HepG2 (cell line): ENCODE measurements at regions not wholly inside any gene's neighbourhood (a gene's known extent, or its start where the extent isn't known, plus 50 kb on each side); places are given as distances from the start of the nearest gene placed in this dataset.

Source experiments
- FOXK2 ChIP-seq: fragments of 450-650 bp; IDR thresholded peaks from 2 replicates; pipeline ENCODE4 v1.6.1; 2016
- RELA ChIP-seq: sonication (generic); formaldehyde crosslinking; IDR thresholded peaks from 2 replicates; pipeline ENCODE4 v1.4.0; 2020; ENCODE audit warnings: missing genetic modification reagents
- TF ChIP-seq, protein P1 (sequence below): sonication (generic); formaldehyde crosslinking; IDR thresholded peaks from 2 replicates; pipeline ENCODE4 v1.4.0; 2020; ENCODE audit warnings: missing genetic modification reagents
- TF ChIP-seq, protein P2 (sequence below): sonication (generic); formaldehyde crosslinking; IDR thresholded peaks from 2 replicates; pipeline ENCODE4 v1.4.0; 2020; ENCODE audit warnings: mild to moderate bottlenecking, missing genetic modification reagents, borderline replicate concordance

DNA sequence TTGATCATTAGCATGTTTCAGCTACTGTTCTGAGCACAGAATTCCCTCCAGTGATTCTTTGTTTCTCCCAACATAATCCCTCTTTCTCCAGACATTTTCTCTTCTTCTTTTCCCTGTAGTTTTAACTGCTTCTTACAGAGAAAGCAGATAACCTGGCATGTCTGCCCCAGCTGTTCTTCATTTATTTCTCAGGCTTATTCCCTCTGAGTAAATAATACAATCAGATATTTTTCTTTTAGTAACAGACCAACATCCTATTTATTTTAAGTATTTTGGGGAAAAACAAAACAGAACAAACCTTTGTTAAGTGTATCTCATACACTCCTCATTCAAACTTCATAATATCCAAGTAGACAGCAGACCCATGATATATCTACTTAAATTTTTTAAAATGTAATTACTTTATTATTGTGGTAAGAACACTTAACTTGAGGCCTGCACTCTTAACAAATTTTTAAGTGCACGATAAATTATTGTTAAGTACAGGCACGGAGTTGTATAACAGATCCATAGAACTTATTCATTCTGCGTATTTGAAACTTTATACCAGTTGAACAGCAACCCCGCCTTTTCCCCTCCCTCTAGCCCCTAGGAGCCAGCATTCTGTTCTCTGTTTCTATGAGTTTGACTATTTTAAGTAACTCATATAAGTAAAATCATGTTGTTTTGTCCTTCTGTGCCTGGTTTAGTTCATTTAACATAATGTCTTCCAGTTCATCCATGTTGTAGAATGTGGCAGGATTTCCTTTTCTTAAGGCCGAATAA, 540.0 kb downstream of the LMO7 start:
- TF ChIP-seq RELA, result no peak
- TF ChIP-seq, protein P1, sequence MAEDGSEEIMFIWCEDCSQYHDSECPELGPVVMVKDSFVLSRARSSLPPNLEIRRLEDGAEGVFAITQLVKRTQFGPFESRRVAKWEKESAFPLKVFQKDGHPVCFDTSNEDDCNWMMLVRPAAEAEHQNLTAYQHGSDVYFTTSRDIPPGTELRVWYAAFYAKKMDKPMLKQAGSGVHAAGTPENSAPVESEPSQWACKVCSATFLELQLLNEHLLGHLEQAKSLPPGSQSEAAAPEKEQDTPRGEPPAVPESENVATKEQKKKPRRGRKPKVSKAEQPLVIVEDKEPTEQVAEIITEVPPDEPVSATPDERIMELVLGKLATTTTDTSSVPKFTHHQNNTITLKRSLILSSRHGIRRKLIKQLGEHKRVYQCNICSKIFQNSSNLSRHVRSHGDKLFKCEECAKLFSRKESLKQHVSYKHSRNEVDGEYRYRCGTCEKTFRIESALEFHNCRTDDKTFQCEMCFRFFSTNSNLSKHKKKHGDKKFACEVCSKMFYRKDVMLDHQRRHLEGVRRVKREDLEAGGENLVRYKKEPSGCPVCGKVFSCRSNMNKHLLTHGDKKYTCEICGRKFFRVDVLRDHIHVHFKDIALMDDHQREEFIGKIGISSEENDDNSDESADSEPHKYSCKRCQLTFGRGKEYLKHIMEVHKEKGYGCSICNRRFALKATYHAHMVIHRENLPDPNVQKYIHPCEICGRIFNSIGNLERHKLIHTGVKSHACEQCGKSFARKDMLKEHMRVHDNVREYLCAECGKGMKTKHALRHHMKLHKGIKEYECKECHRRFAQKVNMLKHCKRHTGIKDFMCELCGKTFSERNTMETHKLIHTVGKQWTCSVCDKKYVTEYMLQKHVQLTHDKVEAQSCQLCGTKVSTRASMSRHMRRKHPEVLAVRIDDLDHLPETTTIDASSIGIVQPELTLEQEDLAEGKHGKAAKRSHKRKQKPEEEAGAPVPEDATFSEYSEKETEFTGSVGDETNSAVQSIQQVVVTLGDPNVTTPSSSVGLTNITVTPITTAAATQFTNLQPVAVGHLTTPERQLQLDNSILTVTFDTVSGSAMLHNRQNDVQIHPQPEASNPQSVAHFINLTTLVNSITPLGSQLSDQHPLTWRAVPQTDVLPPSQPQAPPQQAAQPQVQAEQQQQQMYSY, result no peak
- no peak for TF ChIP-seq FOXK2
- TF ChIP-seq, protein P2, sequence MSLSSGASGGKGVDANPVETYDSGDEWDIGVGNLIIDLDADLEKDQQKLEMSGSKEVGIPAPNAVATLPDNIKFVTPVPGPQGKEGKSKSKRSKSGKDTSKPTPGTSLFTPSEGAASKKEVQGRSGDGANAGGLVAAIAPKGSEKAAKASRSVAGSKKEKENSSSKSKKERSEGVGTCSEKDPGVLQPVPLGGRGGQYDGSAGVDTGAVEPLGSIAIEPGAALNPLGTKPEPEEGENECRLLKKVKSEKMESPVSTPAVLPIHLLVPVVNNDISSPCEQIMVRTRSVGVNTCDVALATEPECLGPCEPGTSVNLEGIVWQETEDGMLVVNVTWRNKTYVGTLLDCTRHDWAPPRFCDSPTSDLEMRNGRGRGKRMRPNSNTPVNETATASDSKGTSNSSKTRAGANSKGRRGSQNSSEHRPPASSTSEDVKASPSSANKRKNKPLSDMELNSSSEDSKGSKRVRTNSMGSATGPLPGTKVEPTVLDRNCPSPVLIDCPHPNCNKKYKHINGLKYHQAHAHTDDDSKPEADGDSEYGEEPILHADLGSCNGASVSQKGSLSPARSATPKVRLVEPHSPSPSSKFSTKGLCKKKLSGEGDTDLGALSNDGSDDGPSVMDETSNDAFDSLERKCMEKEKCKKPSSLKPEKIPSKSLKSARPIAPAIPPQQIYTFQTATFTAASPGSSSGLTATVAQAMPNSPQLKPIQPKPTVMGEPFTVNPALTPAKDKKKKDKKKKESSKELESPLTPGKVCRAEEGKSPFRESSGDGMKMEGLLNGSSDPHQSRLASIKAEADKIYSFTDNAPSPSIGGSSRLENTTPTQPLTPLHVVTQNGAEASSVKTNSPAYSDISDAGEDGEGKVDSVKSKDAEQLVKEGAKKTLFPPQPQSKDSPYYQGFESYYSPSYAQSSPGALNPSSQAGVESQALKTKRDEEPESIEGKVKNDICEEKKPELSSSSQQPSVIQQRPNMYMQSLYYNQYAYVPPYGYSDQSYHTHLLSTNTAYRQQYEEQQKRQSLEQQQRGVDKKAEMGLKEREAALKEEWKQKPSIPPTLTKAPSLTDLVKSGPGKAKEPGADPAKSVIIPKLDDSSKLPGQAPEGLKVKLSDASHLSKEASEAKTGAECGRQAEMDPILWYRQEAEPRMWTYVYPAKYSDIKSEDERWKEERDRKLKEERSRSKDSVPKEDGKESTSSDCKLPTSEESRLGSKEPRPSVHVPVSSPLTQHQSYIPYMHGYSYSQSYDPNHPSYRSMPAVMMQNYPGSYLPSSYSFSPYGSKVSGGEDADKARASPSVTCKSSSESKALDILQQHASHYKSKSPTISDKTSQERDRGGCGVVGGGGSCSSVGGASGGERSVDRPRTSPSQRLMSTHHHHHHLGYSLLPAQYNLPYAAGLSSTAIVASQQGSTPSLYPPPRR (CRISPR knock-in tag), result no peak
